GM12865 (cell line): ENCODE measurements at regions not wholly inside any gene's neighbourhood (a gene's known extent, or its start where the extent isn't known, plus 50 kb on each side); places are given as distances from the start of the nearest gene placed in this dataset.

Experiments used
- DNase-seq: peaks from one replicate; pipeline ENCODE4 v3.0.0; 2010; ENCODE audit warnings: low read depth
- H3K4me3 ChIP-seq: 2 replicates; pipeline ENCODE4 v1.5.1; 2011; ENCODE audit warnings: mild to moderate bottlenecking, low read depth, low read length, control low read depth
- TF ChIP-seq, protein P1 (sequence below): IDR thresholded peaks from 2 replicates; pipeline ENCODE4 v1.5.1; 2011; ENCODE audit warnings: low read length, control low read depth, low read depth, inconsistent platforms; ENCODE audit not compliant: insufficient read depth; ENCODE audit errors: missing control alignments

DNA sequence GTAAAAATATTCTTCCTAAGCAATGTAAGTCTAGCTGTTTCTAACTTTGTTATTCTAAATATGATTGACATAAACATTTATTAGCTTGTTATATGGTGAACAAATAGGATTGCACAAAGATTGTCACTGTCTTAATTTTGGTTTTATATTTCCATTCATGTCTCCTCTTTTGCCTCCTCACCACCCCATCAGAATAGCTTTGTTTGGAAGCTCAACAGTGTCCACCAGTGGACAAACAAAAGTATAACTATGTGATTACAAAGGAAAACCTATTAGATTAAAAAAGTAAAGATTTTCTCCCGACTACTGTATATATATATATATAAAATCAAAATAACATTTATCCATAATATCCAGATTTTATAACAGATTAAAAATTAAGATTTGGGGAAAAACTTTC lies 468.2 kb downstream of the ZIC3 start:
- TF ChIP-seq, protein P1, sequence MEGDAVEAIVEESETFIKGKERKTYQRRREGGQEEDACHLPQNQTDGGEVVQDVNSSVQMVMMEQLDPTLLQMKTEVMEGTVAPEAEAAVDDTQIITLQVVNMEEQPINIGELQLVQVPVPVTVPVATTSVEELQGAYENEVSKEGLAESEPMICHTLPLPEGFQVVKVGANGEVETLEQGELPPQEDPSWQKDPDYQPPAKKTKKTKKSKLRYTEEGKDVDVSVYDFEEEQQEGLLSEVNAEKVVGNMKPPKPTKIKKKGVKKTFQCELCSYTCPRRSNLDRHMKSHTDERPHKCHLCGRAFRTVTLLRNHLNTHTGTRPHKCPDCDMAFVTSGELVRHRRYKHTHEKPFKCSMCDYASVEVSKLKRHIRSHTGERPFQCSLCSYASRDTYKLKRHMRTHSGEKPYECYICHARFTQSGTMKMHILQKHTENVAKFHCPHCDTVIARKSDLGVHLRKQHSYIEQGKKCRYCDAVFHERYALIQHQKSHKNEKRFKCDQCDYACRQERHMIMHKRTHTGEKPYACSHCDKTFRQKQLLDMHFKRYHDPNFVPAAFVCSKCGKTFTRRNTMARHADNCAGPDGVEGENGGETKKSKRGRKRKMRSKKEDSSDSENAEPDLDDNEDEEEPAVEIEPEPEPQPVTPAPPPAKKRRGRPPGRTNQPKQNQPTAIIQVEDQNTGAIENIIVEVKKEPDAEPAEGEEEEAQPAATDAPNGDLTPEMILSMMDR, result no peak

DNA sequence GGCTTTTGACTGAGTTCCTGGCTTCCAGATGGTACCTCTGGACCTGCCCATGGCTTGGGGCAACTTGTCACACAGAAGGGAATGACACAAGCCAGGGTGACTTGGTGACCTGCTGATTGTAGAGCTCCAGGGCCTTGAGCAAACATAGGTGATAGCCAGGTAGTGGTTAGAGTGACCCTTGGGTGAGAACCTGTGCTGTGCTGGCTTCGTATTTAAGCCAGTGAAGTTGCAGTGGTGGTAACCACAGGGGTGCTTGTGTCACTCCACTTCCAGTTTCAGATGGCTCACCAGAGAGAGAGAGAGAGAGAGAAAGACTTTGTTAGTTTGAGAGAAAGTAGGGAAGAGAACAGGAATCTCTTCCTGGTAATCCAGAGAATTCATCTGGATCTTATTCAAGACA lies 471.6 kb downstream of the ZIC3 start:
- DNase-seq, result no peak
- H3K4me3 ChIP-seq, result no peak overlapping the region
- TF ChIP-seq, protein P1, result no peak

More for the DNA sequence above, 468.2 kb downstream of the ZIC3 start:
- no peak for DNase-seq
- H3K4me3 ChIP-seq, result no peak overlapping the region

DNA sequence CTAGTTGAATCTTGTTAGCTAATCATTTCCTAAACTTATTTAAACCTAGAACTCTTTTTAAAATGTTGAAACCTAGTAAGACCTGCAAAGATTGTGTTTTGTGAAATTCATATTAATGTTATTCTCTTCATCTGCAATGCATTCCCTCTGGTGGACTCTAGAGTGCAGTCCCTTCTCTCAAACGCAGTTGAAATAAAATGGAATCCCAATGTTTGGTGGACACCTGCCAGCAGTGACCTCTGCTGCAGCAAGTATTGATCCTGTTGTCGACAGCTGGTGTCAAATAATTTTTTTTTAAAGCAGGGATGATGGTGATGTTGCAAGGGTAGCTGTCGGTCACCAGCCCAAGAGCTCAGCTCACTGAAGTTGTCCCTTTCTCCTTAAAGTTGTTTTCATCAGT lies 492.0 kb downstream of the ZIC3 start:
- TF ChIP-seq, protein P1, result no peak
- no peak overlapping the region for H3K4me3 ChIP-seq
- no peak for DNase-seq

DNA sequence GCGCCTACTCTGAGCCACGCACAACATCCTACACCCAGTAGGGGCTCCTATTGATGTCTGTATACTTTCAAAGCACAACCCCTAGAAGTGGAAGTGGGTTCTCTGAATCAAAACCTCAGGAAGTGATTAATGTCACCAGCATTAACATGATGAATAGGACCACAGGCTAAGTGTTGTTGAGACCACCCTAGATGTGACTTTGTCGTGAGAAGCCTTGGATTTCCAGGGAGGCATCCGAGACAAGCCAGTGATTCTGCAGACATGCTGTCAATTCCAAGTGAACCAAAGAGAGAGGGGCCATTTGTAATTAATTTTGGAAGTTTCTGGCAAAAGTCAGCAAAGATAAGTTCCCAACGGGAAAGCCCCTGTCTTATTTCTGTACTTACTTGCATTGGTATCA lies 493.0 kb downstream of the ZIC3 start:
- no peak overlapping the region for H3K4me3 ChIP-seq
- no peak for DNase-seq
- TF ChIP-seq, protein P1, result no peak

DNA sequence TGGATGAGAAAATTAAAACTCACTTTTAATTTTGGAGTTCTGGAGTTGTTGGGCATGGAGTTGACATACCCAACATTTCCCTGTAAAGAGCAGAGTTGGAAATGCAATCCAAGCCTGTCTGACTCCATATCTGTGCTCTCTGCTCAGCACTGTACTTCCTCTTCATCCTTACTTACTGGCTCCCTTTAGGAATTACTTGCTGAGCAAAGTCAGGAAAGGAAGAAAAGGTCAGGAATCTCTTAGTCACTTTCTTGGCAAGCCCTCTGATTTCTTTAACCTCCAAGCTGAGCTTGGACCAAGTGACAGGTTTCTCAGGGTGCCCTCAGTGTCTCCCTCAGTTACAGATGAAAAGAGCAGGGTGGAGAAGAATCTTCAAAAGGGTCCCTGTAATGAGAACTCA lies 501.5 kb downstream of the ZIC3 start:
- no peak for DNase-seq
- TF ChIP-seq, protein P1, result no peak
- H3K4me3 ChIP-seq, result no peak overlapping the region

DNA sequence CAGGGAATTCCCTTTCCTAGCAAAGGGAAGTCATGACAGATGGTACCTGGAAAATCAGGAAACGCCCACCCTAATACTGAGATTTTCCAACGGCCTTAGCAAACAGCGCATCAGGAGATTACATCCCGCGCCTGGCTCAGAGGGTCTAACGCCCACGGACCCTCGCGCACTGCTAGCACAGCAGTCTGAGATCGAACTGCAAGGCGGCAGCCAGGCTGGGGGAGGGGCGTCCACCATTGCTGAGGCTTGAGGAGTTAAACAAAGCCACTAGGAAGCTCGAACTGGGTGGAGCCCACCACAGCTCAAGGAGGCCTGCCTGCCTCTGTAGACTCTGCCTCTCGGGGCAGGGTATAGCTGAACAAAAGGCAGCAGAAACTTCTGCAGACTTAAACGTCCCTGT lies 507.7 kb downstream of the ZIC3 start:
- no peak for DNase-seq
- H3K4me3 ChIP-seq, result no peak overlapping the region
- TF ChIP-seq, protein P1, result no peak

DNA sequence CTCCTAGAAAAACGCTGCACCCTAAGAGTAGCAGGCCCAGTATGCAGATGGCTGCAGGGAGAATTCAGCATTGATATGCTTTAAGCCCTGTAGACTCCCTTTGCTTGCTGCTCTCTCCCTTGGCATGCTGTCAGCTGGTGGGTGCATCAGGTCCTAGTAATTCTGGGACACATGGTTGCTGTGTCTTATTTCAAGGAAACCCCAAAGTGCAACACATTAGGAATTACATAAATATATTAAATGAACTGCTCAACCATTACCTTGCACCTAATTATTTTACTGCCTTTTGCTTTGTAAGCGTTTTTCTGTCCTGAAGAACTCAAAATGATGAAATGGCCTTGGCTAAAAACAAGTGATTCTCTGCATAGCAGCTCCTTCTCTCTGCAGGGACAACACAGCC lies 516.3 kb downstream of the ZIC3 start:
- H3K4me3 ChIP-seq, result no peak overlapping the region
- TF ChIP-seq, protein P1, result no peak
- DNase-seq, result no peak
